ENCODE measurements at regions not wholly inside any gene's neighbourhood (a gene's known extent, or its start where the extent isn't known, plus 50 kb on each side); places are given as distances from the start of the nearest gene placed in this dataset.

DNA sequence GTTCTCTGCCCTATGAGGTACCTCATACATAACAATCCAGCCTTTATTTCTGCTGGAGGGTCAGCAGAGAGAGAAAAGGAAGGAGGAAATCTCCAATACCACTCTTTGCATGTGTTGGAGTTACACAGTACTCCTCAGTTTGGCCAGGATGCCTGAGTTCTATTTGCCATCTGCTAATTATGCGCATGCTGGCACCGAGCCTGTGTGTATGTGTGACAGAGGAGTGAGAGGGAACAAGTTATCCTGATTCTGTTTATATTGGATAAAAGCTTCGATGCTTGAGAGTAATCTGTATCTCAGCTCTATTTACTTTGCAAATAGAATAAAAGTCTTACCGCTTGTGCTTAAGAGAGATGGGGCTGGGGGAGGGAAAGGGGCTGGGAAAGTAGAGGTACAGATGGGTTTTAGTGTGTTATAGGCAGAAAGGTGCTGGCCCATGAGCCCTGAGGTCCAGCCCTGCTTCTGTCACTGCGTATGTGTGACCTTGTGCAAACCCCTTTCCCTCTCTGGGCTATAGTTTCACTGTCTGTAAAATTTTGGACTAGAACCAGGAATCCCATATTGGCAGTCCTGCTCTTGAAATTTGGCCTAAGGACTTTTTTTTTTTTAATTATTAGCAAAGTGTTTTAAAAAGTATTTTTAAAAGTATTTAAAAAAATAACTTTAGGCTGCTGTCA is 54.5 kb upstream of the PLXNA2 start:
- DNase-seq, result no peak

- no peak for DNase-seq
Observed at GRCh38 chr1:208300084-208300770, 56.0 kb upstream of the PLXNA2 start.

GRCh38 chr1:208302699-208303238 is 58.6 kb upstream of the PLXNA2 start:
- DNase-seq, result no peak

- DNase-seq, result no peak
Observed at GRCh38 chr1:208303743-208304712, 59.8 kb upstream of the PLXNA2 start.

GRCh38 chr1:208308221-208308620 is 64.0 kb upstream of the PLXNA2 start:
- no peak for DNase-seq

DNA sequence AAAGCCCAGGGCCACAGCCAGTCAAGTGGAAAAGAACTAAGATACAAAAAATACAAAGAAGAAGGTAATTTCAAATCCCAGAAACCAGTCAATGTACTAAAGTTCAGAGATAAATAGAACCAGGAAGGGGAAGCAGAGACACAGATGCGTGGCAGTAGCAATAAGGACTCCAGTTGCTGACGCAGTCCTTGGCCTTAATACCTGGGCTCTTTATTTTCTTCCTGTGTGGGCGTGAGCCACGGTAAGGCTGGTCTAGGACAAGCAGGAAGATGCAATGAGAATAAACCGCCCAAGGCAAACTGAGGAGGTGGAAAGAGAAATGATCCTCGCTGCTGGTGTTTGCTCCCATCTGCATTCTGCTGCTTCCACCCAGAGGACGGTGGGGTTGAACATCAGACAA is 65.6 kb upstream of the PLXNA2 start:
- no peak for DNase-seq

DNA sequence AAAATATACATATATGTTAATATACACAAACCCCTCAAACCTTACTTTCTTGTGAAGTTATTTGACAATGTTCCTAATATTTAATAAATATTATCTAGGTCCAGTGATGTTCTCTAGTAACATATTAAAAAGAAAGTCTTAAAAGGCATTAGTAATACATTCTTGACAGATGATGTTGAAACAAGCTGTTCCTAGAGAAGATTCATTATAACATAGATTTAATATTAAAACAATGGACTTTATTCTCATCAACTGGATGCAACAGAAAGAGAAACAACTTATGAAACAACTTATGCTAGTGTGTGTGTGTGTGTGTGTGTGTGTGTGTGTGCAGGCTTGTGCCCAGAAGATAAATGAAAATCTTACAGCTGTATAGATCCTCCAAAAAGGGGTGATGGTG is 68.5 kb upstream of the PLXNA2 start:
- no peak for DNase-seq

GRCh38 chr1:208314431-208314830 is 70.2 kb upstream of the PLXNA2 start:
- DNase-seq, result no peak

- DNase-seq, result no peak
Observed at GRCh38 chr1:208318150-208318734, 74.1 kb upstream of the PLXNA2 start.

DNA sequence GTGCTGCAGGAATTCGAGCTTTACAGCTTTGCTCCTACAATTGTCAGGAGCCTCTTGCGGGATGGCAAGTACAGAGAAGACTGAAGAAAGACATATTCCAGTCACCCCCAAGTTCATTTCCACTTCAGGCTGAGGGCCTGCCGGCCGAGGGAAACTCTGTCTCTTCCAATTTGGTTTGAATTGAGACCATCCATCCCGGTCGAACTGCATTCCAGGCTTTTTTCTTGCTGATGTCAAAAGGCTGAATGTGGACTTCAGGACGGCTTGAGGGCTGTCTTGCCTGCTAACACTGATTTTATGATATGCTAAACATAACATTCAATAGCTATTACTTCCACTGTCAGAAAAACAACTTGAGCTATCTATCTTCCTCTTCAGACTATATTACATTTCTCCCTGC is 79.8 kb upstream of the PLXNA2 start:
- DNase-seq, result no peak

DNA sequence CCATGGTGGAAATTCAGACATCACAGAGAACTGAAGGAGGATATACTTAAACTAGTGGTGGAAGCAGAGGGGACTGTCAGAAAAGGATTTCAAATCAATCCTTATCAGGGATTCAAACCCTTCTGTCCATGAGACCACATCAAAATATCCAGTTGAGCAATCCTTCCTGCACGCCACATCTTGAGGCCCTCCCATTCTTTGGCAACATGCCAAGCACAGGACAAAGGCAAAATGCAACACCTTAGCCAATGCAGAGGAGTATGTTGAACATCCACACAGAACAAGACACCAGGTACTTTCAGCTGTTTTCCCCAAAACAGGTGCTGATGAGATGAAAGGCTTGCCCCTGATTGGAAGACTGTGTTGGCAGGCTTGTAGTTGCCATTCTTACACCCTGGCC is 81.8 kb upstream of the PLXNA2 start:
- DNase-seq, result no peak

DNA sequence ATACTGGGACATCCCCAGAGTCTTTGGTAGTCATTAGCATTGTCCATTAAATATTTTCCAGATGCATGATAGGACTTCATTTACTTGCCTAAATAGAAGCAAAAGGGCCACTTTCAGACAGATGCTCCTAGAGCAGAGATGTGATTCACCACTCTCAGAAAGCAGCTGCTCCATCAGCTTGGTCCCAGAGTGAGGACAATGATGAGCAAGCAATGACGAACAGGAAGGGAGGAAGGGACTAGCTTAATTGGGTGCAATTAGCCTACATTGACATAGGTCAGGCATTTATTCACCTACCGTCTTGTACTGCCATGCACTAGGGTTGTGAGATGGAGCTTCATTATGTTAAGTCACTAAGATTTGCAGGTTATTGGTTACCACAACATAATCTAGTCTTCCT is 85.1 kb upstream of the PLXNA2 start:
- DNase-seq, result no peak

GRCh38 chr1:208332036-208332773 is 88.0 kb upstream of the PLXNA2 start:
- no peak for DNase-seq

DNA sequence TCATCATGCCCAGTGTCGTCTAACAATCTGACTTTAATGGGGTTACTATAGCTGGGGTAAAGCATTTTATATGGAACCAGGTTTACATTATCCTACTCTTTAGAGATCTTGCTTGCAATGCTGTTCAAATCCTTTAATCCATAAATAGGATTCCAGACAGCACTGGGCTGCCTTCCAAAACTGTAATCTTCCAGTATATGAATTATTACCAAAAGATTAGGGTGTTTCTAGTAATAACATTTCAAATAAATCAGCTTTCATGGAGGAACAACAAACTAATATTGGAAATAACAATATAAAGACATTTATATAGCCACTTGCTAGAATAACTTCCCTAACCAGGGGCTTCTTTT is 88.6 kb upstream of the PLXNA2 start:
- DNase-seq, result no peak

- DNase-seq, result no peak
Observed at GRCh38 chr1:208333676-208334075, 89.5 kb upstream of the PLXNA2 start.

DNA sequence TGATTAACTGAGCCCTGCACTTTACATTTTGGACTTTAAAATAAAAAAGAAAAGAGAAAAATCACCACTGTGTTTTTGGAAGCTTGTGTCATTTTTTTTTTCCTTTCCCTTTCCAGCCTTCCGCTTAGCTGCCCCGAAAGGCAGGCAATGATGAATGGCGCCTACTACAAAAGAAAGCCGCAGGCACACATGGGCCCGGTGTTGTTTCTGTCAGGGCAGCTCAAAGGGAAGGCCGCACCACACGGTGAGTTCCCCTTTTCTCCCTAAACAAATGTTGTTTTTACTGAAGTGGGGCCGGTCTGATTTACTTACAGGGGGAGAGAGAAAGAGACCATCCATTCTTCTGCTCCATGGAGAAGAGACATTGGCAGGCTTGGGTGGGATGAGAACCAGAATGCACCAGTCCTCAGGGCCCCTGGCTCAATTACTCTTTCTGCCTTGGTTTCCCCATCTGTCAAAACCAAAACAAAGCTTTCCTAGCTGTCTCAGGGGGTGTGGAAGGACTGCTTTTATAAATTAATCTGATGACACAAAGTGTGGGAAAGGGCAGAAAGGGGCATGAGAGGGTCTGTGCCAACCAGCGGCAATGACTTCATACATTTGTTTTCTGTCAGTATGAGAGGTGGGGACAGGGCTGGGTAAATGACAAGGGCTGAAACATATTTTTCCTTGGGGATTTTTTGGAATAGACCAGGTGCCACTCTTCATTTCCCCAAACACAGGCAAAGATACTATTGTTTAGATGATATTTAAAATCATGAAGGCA is 91.4 kb upstream of the PLXNA2 start:
- DNase-seq, result no peak

DNA sequence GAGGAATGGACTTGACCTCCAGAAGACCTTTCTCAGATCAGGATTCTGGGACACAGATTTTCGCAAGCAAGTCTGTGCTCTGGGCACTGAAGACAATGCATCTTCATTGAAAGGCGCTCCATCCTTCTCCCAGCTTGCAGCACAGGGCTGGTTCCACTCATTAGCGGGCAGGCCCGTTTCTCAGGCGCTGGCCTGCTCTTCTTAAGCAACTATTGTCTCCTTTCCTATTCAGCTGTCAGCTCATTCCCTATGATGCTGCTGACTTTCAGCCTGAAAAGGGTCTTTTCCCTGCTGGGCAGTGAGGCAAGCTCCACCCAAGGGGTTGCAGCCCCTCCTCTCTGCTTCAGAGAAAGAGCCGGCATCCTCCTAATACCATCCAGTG is 91.9 kb upstream of the PLXNA2 start:
- DNase-seq, result no peak

DNA sequence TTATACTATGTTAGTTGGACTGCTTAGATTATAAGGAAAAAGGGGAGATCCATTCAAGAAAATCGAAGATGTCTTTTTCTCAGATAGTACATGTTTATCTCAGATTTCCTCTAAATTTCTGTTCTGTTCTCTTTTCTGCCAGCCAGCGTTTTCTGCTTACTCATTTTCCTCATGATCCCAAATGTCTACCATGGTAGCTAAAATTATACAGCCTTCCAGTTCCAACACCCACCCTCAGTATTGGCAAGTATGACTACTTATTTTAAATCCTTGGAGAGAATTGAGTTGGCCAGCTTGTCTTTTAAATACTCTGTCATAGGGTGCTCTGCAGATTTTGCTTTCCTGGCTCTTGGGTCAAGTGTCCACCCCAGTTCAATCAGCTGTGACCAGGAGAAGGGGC is 95.7 kb upstream of the PLXNA2 start:
- no peak for DNase-seq

DNA sequence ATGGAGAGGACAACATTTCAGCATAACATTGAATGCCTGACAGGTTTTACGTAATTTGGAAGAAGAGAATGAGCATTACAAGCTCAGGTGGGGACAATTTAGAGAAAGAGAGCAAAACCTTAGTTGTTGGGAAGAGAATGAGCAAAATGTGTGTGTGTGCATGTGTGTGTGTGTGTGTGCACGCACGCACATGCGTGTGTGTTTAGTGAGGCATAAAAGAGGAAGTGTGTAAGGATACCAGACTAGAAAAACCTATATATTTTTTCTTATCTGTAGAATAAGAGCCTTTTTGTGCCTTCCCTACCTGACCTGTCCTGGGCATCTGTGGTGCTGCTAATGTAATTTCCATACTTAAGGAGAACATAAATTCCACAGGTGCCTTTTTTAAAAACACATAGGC is 99.0 kb upstream of the PLXNA2 start:
- no peak for DNase-seq

DNA sequence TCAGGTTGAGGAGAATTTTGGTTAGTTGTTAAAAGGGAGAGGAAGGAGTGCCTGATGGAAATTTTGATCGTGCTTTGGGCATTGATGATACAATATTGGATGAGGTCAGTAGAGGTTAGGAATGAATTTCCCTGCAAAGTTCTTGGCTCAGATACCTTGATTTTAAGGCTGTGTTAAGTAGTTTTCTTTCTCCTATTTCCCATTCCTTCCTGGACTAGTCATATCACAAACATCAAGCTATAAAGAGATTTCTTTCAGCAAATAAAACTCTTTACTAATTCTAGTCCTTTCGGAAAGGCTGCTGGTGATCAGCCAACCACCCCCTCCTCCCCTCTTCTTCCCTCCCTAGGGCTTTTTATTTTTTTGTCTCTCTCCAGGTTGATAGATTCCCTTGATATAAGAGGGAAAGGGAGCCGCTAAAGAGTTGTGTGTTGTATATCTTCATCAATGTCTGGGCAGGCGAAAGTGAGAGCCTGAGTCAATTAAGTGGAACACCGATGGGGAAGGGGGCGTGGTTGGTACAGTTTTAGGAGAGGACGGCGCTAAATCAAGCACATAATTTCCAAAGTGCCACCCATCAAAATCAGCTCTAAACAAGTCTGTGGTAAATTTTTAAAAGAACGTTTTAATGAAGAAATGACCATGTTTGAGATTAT is 100.1 kb upstream of the PLXNA2 start:
- no peak for DNase-seq

DNA sequence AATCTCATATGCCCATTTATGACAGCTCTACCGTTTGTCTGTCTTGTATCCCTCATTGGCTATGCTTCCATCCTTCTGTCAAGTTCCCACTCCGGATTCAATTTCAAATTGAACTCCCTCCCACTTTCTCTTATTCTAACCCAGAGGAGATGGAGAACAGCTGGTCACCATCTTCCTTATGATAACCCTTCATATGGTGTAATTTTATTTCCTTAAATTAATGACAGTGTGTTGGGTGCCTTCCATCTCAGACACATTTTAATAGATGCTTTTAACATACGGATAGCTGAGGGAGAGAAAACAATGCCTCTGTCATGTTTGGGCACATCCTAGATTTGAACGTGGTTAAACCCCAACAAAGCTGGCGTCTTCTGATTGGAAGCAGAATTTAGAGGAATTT is 103.0 kb upstream of the PLXNA2 start:
- no peak for DNase-seq

All from hippocampal formation (tissue), 2 donors.